ENCODE measurements at regions not wholly inside any gene's neighbourhood (a gene's known extent, or its start where the extent isn't known, plus 50 kb on each side); places are given as distances from the start of the nearest gene placed in this dataset.

GRCh38 chr2:137872577-137872976 lies 91.7 kb upstream of the HNMT start:
- CTCF ChIA-PET = no interaction called here
- H3K27me3 Mint-ChIP-seq = peaks cover 4% of the 10 kb centered on the region
- no peaks in the 10 kb centered on the region for H3K4me1 Mint-ChIP-seq
- no peak overlapping the region for H3K4me3 Mint-ChIP-seq
- H3K9me3 Mint-ChIP-seq = no peaks in the 10 kb centered on the region
- POLR2A ChIA-PET = no interaction called here
- no peak for DNase-seq
- no peaks in the 10 kb centered on the region for H3K36me3 Mint-ChIP-seq (ENCODE audit: low read depth)
- no peak overlapping the region for H3K27ac Mint-ChIP-seq

- no peak overlapping the region for H3K4me3 Mint-ChIP-seq
- CTCF ChIA-PET = interaction anchor here (0.5 kb wide), 1 partner anchor 976 kb away, joined by 4 read pairs; no protein-coding TSS in a partner anchor
- no peak for DNase-seq
- H3K4me1 Mint-ChIP-seq = no peaks in the 10 kb centered on the region
- H3K36me3 Mint-ChIP-seq (ENCODE audit: low read depth) = no peaks in the 10 kb centered on the region
- POLR2A ChIA-PET = no interaction called here
- H3K27me3 Mint-ChIP-seq = peaks cover 4% of the 10 kb centered on the region
- H3K9me3 Mint-ChIP-seq = no peaks in the 10 kb centered on the region
- no peak overlapping the region for H3K27ac Mint-ChIP-seq
Measured at GRCh38 chr2:137873536-137874244, 90.6 kb upstream of the HNMT start.

GRCh38 chr2:137879121-137879520 lies 85.2 kb upstream of the HNMT start:
- ChIA-PET POLR2A (no interaction called here), CTCF (no interaction called here)
- peaks cover 5% of the 10 kb centered on the region for H3K27me3 Mint-ChIP-seq
- no peak overlapping the region for H3K4me3 Mint-ChIP-seq
- no peak overlapping the region for H3K27ac Mint-ChIP-seq
- H3K9me3 Mint-ChIP-seq = no peaks in the 10 kb centered on the region
- H3K36me3 Mint-ChIP-seq (ENCODE audit: low read depth) = no peaks in the 10 kb centered on the region
- DNase-seq = no peak
- H3K4me1 Mint-ChIP-seq = no peaks in the 10 kb centered on the region

- Mint-ChIP-seq H3K36me3 (ENCODE audit: low read depth) (no peaks in the 10 kb centered on the region), H3K27me3 (peaks cover 4% of the 10 kb centered on the region), H3K9me3 (no peaks in the 10 kb centered on the region), H3K4me3 (no peak overlapping the region), H3K27ac (no peak overlapping the region), H3K4me1 (no peaks in the 10 kb centered on the region)
- no peak for DNase-seq
- POLR2A ChIA-PET = no interaction called here
- CTCF ChIA-PET = no interaction called here
Measured at GRCh38 chr2:137881711-137882110, 82.6 kb upstream of the HNMT start.

GRCh38 chr2:137886083-137886831 lies 78.0 kb upstream of the HNMT start:
- ChIA-PET CTCF (no interaction called here), POLR2A (no interaction called here)
- no peak overlapping the region for H3K4me3 Mint-ChIP-seq
- H3K36me3 Mint-ChIP-seq (ENCODE audit: low read depth) = no peaks in the 10 kb centered on the region
- no peak for DNase-seq
- no peak overlapping the region for H3K27ac Mint-ChIP-seq
- H3K9me3 Mint-ChIP-seq = no peaks in the 10 kb centered on the region
- H3K4me1 Mint-ChIP-seq = no peaks in the 10 kb centered on the region
- H3K27me3 Mint-ChIP-seq = peaks cover 4% of the 10 kb centered on the region

GRCh38 chr2:137888845-137889244 lies 75.4 kb upstream of the HNMT start:
- no peak for DNase-seq
- no peak overlapping the region for H3K4me3 Mint-ChIP-seq
- H3K27ac Mint-ChIP-seq = no peak overlapping the region
- peaks cover 4% of the 10 kb centered on the region for H3K27me3 Mint-ChIP-seq
- H3K36me3 Mint-ChIP-seq (ENCODE audit: low read depth) = no peaks in the 10 kb centered on the region
- H3K9me3 Mint-ChIP-seq = no peaks in the 10 kb centered on the region
- POLR2A ChIA-PET = no interaction called here
- CTCF ChIA-PET = no interaction called here
- H3K4me1 Mint-ChIP-seq = no peaks in the 10 kb centered on the region

GRCh38 chr2:137892739-137893138 lies 71.5 kb upstream of the HNMT start:
- H3K36me3 Mint-ChIP-seq (ENCODE audit: low read depth) = no peaks in the 10 kb centered on the region

GRCh38 chr2:137893145-137893544 lies 71.1 kb upstream of the HNMT start:
- no peak for DNase-seq
- no peaks in the 10 kb centered on the region for H3K36me3 Mint-ChIP-seq (ENCODE audit: low read depth)
- POLR2A ChIA-PET = no interaction called here
- H3K4me1 Mint-ChIP-seq = no peaks in the 10 kb centered on the region
- no peaks in the 10 kb centered on the region for H3K27me3 Mint-ChIP-seq
- no peak overlapping the region for H3K4me3 Mint-ChIP-seq
- no peak overlapping the region for H3K27ac Mint-ChIP-seq
- H3K9me3 Mint-ChIP-seq = no peaks in the 10 kb centered on the region
- CTCF ChIA-PET = no interaction called here

More at GRCh38 chr2:137892739-137893138, 71.5 kb upstream of the HNMT start:
- ChIA-PET CTCF (no interaction called here), POLR2A (no interaction called here)
- DNase-seq = no peak
- Mint-ChIP-seq H3K9me3 (no peaks in the 10 kb centered on the region), H3K27ac (no peak overlapping the region), H3K4me1 (no peaks in the 10 kb centered on the region), H3K27me3 (no peaks in the 10 kb centered on the region), H3K4me3 (no peak overlapping the region)

GRCh38 chr2:137896467-137896866 lies 67.8 kb upstream of the HNMT start:
- no peaks in the 10 kb centered on the region for H3K4me1 Mint-ChIP-seq
- ChIA-PET CTCF (no interaction called here), POLR2A (no interaction called here)
- H3K9me3 Mint-ChIP-seq = no peaks in the 10 kb centered on the region
- no peak overlapping the region for H3K27ac Mint-ChIP-seq
- H3K27me3 Mint-ChIP-seq = no peaks in the 10 kb centered on the region
- H3K36me3 Mint-ChIP-seq (ENCODE audit: low read depth) = no peaks in the 10 kb centered on the region
- no peak overlapping the region for H3K4me3 Mint-ChIP-seq
- no peak for DNase-seq

- POLR2A ChIA-PET = no interaction called here
- Mint-ChIP-seq H3K27me3 (no peaks in the 10 kb centered on the region), H3K9me3 (no peaks in the 10 kb centered on the region), H3K4me1 (no peaks in the 10 kb centered on the region), H3K27ac (no peak overlapping the region), H3K4me3 (no peak overlapping the region), H3K36me3 (ENCODE audit: low read depth) (no peaks in the 10 kb centered on the region)
- CTCF ChIA-PET = no interaction called here
- no peak for DNase-seq
Measured at GRCh38 chr2:137897082-137897481, 67.2 kb upstream of the HNMT start.

- ChIA-PET CTCF (no interaction called here), POLR2A (no interaction called here)
- H3K36me3 Mint-ChIP-seq (ENCODE audit: low read depth) = no peaks in the 10 kb centered on the region
- H3K9me3 Mint-ChIP-seq = no peaks in the 10 kb centered on the region
- H3K4me3 Mint-ChIP-seq = no peak overlapping the region
- H3K27me3 Mint-ChIP-seq = no peaks in the 10 kb centered on the region
- no peak overlapping the region for H3K27ac Mint-ChIP-seq
- no peaks in the 10 kb centered on the region for H3K4me1 Mint-ChIP-seq
- DNase-seq = no peak
Measured at GRCh38 chr2:137900421-137901141, 63.7 kb upstream of the HNMT start.

GRCh38 chr2:137910641-137911040 lies 53.6 kb upstream of the HNMT start:
- POLR2A ChIA-PET = no interaction called here
- no peak overlapping the region for H3K4me3 Mint-ChIP-seq
- DNase-seq = no peak
- no peaks in the 10 kb centered on the region for H3K36me3 Mint-ChIP-seq (ENCODE audit: low read depth)
- H3K27ac Mint-ChIP-seq = no peak overlapping the region
- CTCF ChIA-PET = interaction anchor here (0.7 to 2.7 kb wide), 3 partner anchors 865 to 917 kb away, joined by 3 to 9 read pairs (median 3); no protein-coding TSS in a partner anchor
- H3K9me3 Mint-ChIP-seq = no peaks in the 10 kb centered on the region
- peaks cover 2% of the 10 kb centered on the region for H3K27me3 Mint-ChIP-seq
- H3K4me1 Mint-ChIP-seq = no peaks in the 10 kb centered on the region

GRCh38 chr2:137912371-137912770 lies 51.9 kb upstream of the HNMT start:
- Mint-ChIP-seq H3K36me3 (ENCODE audit: low read depth) (no peaks in the 10 kb centered on the region), H3K9me3 (no peaks in the 10 kb centered on the region), H3K4me3 (no peak overlapping the region), H3K27ac (no peak overlapping the region), H3K4me1 (no peaks in the 10 kb centered on the region), H3K27me3 (peaks cover 2% of the 10 kb centered on the region)
- ChIA-PET CTCF (interaction anchor here (2.7 kb wide), 1 partner anchor 915 kb away, joined by 9 read pairs; no protein-coding TSS in a partner anchor), POLR2A (no interaction called here)
- DNase-seq = no peak

All from activated CD4-positive, alpha-beta memory T cell treated with anti-CD3 and anti-CD28 coated beads, Interleukin-2, amount 10 ng/mL, durations not matched to agents 7 days and 5 days (primary cell).